Neural cell (in vitro differentiated cells): ENCODE measurements at regions not wholly inside any gene's neighbourhood (a gene's known extent, or its start where the extent isn't known, plus 50 kb on each side); places are given as distances from the start of the nearest gene placed in this dataset.

Experiments used
- H2AFZ ChIP-seq: fragments of 200-600, 300-800 bp; sonication (generic), shearing (Covaris generic); 2 replicates; pipeline ENCODE4 v1.6.0; 2014; ENCODE audit warnings: low read depth, mild to moderate bottlenecking, antibody characterized with exemption, low read length, moderate library complexity
- H3F3A ChIP-seq: fragments of 200-600 bp; shearing (Covaris generic); 2 replicates; pipeline ENCODE4 v1.6.1; 2016; ENCODE audit warnings: mild to moderate bottlenecking, moderate library complexity, mixed read lengths, antibody characterized with exemption, low read length; ENCODE audit not compliant: insufficient read depth, poor library complexity, severe bottlenecking
- H3K27ac ChIP-seq: fragments of 200-600, 300-800 bp; sonication (generic), shearing (Covaris generic); 2 replicates; pipeline ENCODE4 v1.5.1; 2014; ENCODE audit warnings: mild to moderate bottlenecking, low read length, moderate library complexity
- H3K27me3 ChIP-seq: fragments of 300-800, 200-600 bp; sonication (generic), shearing (Covaris generic); 2 replicates; pipeline ENCODE4 v1.6.0; 2014; ENCODE audit warnings: mild to moderate bottlenecking, low read depth, low read length, moderate library complexity; ENCODE audit not compliant: insufficient read depth
- H3K36me3 ChIP-seq: fragments of 300-800, 200-600 bp; sonication (generic), shearing (Covaris generic); 2 replicates; pipeline ENCODE4 v1.5.1; 2014; ENCODE audit warnings: mild to moderate bottlenecking, antibody characterized with exemption, low read length, moderate library complexity; ENCODE audit not compliant: insufficient read depth
- H3K4me2 ChIP-seq: fragments of 300-800, 200-600 bp; sonication (generic), shearing (Covaris generic); 2 replicates; pipeline ENCODE4 v1.6.0; 2014; ENCODE audit warnings: mild to moderate bottlenecking, low read length
- H3K4me3 ChIP-seq: fragments of 300-800, 200-600 bp; sonication (generic), shearing (Covaris generic); 2 replicates; pipeline ENCODE4 v1.5.1; 2014; ENCODE audit warnings: mild to moderate bottlenecking, low read length, moderate library complexity
- H3K79me2 ChIP-seq: fragments of 200-600 bp; shearing (Covaris generic); replicated peaks from 2 replicates; pipeline ENCODE4 v1.6.0; 2014; ENCODE audit warnings: mild to moderate bottlenecking, low read length, moderate library complexity; ENCODE audit not compliant: insufficient read depth
- H3K9ac ChIP-seq: fragments of 300-800, 200-600 bp; sonication (generic), shearing (Covaris generic); 2 replicates; pipeline ENCODE4 v1.6.1; 2016; ENCODE audit warnings: mild to moderate bottlenecking, low read length, mixed read lengths
- H3K9me2 ChIP-seq: fragments of 200-600 bp; shearing (Covaris generic); 2 replicates; pipeline ENCODE4 v1.6.1; 2016; ENCODE audit warnings: mild to moderate bottlenecking, low read length, mixed read lengths; ENCODE audit not compliant: insufficient read depth
- H3K9me3 ChIP-seq: fragments of 200-600, 300-800 bp; sonication (generic), shearing (Covaris generic); 2 replicates; pipeline ENCODE4 v1.6.1; 2016; ENCODE audit warnings: mild to moderate bottlenecking, mixed run types, low read length, moderate library complexity, mixed read lengths
- H4K20me1 ChIP-seq: fragments of 200-600 bp; shearing (Covaris generic); 2 replicates; pipeline ENCODE4 v1.6.1; 2016; ENCODE audit warnings: mild to moderate bottlenecking, mixed run types; ENCODE audit not compliant: insufficient read depth
- CTCF ChIP-seq: fragments of 450-650 bp; IDR thresholded peaks from 2 replicates; pipeline ENCODE4 v1.5.1; 2014; ENCODE audit warnings: antibody characterized with exemption, mild to moderate bottlenecking, moderate library complexity; ENCODE audit not compliant: poor library complexity, severe bottlenecking
- EP300 ChIP-seq: fragments of 450-650 bp; conservative IDR thresholded peaks from 2 replicates; pipeline ENCODE4 v1.6.1; 2014; ENCODE audit warnings: antibody characterized with exemption, mild to moderate bottlenecking, moderate library complexity; ENCODE audit not compliant: poor library complexity, severe bottlenecking
- EZH2 ChIP-seq: fragments of 200-600, 300-800 bp; shearing (Covaris generic), sonication (generic); IDR thresholded peaks from 2 replicates; pipeline ENCODE4 v1.6.1; 2014; ENCODE audit warnings: antibody characterized with exemption, low read length, borderline replicate concordance, mild to moderate bottlenecking; ENCODE audit not compliant: insufficient read depth, poor library complexity, severe bottlenecking
- MXI1 ChIP-seq: fragments of 450-650 bp; conservative IDR thresholded peaks from 2 replicates; pipeline ENCODE4 v1.6.1; 2014; ENCODE audit warnings: antibody characterized with exemption, mild to moderate bottlenecking; ENCODE audit not compliant: poor library complexity, severe bottlenecking
- POLR2AphosphoS5 ChIP-seq: IDR thresholded peaks from 2 replicates; pipeline ENCODE4 v1.6.1; 2012
- RAD21 ChIP-seq: fragments of 450-650 bp; conservative IDR thresholded peaks from 2 replicates; pipeline ENCODE4 v1.6.1; 2014; ENCODE audit warnings: antibody characterized with exemption, mild to moderate bottlenecking, moderate library complexity
- SMC3 ChIP-seq: fragments of 450-650 bp; conservative IDR thresholded peaks from 2 replicates; pipeline ENCODE4 v1.6.1; 2014; ENCODE audit warnings: antibody characterized with exemption, mild to moderate bottlenecking, moderate library complexity; ENCODE audit not compliant: poor library complexity
- TAF1 ChIP-seq: IDR thresholded peaks from 2 replicates; pipeline ENCODE4 v1.6.1; 2012; ENCODE audit warnings: low read depth
- TF ChIP-seq, protein P1 (sequence below): IDR thresholded peaks from 2 replicates; pipeline ENCODE4 v1.6.1; 2012; ENCODE audit warnings: borderline replicate concordance

DNA sequence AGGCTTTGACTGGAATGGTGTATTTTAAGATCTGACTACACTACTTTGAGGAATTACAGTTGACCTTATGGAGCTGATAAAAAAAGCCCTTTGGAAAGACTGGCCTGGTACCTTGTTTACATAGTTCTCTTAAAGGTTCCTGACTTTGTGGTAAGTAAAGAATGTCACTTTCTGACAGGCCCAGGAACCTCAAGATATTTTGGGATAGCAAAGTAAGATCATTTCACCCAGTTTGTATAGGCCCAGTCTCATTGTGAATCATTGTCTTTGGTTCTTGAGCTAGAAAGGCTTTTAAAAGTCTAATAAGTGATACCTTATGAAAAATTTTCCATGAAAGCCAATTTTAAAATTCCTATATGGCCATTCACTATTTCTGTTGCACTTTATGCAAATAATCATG, 316.3 kb upstream of the LRRTM4 start:
- no peaks in the 10 kb centered on the region for H3F3A ChIP-seq
- H3K27me3 ChIP-seq, result no peaks in the 10 kb centered on the region
- H3K9me2 ChIP-seq, result no peaks in the 10 kb centered on the region
- no peak overlapping the region for H2AFZ ChIP-seq
- no peak overlapping the region for H3K9ac ChIP-seq
- no peak overlapping the region for H3K4me3 ChIP-seq
- H3K27ac ChIP-seq, result no peak overlapping the region
- H3K36me3 ChIP-seq, result no peaks in the 10 kb centered on the region
- H3K79me2 ChIP-seq, result no peaks in the 10 kb centered on the region
- H4K20me1 ChIP-seq, result no peaks in the 10 kb centered on the region
- H3K4me2 ChIP-seq, result no peak overlapping the region
- no peaks in the 10 kb centered on the region for H3K9me3 ChIP-seq
- TF ChIP-seq TAF1, result no peak
- no peak for TF ChIP-seq POLR2AphosphoS5
- TF ChIP-seq EZH2, result no peak
- no peak for TF ChIP-seq RAD21
- TF ChIP-seq EP300, result no peak
- TF ChIP-seq, protein P1, sequence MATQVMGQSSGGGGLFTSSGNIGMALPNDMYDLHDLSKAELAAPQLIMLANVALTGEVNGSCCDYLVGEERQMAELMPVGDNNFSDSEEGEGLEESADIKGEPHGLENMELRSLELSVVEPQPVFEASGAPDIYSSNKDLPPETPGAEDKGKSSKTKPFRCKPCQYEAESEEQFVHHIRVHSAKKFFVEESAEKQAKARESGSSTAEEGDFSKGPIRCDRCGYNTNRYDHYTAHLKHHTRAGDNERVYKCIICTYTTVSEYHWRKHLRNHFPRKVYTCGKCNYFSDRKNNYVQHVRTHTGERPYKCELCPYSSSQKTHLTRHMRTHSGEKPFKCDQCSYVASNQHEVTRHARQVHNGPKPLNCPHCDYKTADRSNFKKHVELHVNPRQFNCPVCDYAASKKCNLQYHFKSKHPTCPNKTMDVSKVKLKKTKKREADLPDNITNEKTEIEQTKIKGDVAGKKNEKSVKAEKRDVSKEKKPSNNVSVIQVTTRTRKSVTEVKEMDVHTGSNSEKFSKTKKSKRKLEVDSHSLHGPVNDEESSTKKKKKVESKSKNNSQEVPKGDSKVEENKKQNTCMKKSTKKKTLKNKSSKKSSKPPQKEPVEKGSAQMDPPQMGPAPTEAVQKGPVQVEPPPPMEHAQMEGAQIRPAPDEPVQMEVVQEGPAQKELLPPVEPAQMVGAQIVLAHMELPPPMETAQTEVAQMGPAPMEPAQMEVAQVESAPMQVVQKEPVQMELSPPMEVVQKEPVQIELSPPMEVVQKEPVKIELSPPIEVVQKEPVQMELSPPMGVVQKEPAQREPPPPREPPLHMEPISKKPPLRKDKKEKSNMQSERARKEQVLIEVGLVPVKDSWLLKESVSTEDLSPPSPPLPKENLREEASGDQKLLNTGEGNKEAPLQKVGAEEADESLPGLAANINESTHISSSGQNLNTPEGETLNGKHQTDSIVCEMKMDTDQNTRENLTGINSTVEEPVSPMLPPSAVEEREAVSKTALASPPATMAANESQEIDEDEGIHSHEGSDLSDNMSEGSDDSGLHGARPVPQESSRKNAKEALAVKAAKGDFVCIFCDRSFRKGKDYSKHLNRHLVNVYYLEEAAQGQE, result no peak
- no peak for TF ChIP-seq CTCF
- no peak for TF ChIP-seq MXI1
- no peak for TF ChIP-seq SMC3

DNA sequence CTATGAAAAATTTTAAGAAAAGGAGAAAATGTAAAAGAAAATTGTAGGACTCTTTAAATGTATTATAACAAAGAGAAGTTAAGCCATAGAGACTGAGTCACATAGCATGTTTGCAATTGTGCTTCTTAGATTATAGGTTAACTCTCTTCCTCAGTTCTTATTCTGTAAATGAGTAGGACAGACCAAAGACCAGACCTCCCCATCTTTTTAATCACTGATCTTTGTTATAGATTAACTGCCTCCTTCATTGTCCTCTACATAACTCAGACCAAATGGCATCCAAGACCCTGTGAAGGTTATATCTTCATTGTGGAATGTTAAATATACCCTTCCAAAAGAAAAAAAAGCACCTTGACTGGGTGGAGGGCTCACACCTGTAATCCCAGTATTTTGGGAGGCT, 316.9 kb upstream of the LRRTM4 start:
- TF ChIP-seq POLR2AphosphoS5 (no peak), EZH2 (no peak), RAD21 (no peak), CTCF (no peak), MXI1 (no peak), EP300 (no peak), TAF1 (no peak)
- TF ChIP-seq, protein P1, result no peak
- no peaks in the 10 kb centered on the region for H3K9me2 ChIP-seq
- no peaks in the 10 kb centered on the region for H4K20me1 ChIP-seq
- H3K36me3 ChIP-seq, result no peaks in the 10 kb centered on the region
- no peak overlapping the region for H3K9ac ChIP-seq
- H3K79me2 ChIP-seq, result no peaks in the 10 kb centered on the region
- H3K4me3 ChIP-seq, result no peak overlapping the region
- H3K27ac ChIP-seq, result no peak overlapping the region
- no peaks in the 10 kb centered on the region for H3F3A ChIP-seq
- H3K9me3 ChIP-seq, result no peaks in the 10 kb centered on the region
- H3K4me2 ChIP-seq, result no peak overlapping the region
- H3K27me3 ChIP-seq, result no peaks in the 10 kb centered on the region
- no peak overlapping the region for H2AFZ ChIP-seq
